Colonic mucosa (tissue), 4 donors: ENCODE measurements at regions not wholly inside any gene's neighbourhood (a gene's known extent, or its start where the extent isn't known, plus 50 kb on each side); places are given as distances from the start of the nearest gene placed in this dataset.

Experiments
- DNase-seq: peaks from one replicate; pipeline ENCODE4 v3.0.0-alpha.2; 2020
- H3K27ac ChIP-seq: fragments of 200-600 bp; one replicate; pipeline ENCODE4 v1.8.0; 2021
- H3K27me3 ChIP-seq: fragments of 200-600 bp; one replicate; pipeline ENCODE4 v1.8.0; 2021
- H3K36me3 ChIP-seq: fragments of 200-600 bp; one replicate; pipeline ENCODE4 v1.8.0; 2021
- H3K4me1 ChIP-seq: fragments of 200-600 bp; one replicate; pipeline ENCODE4 v1.8.0; 2021; ENCODE audit warnings: mild to moderate bottlenecking
- H3K4me3 ChIP-seq: fragments of 200-600 bp; one replicate; pipeline ENCODE4 v1.8.0; 2021
- H3K9ac ChIP-seq, 2 donors: one replicate each; pipeline ENCODE4 v1.7.0; 2013; ENCODE audit warnings: control low read depth in 2 of 2, low read depth in 2 of 2, low read length in 2 of 2
- H3K9me3 ChIP-seq: fragments of 200-600 bp; one replicate; pipeline ENCODE4 v1.8.0; 2021
- intact Hi-C: fragments of 100-400 bp; cut with DNase I; formaldehyde crosslinking; loops from one replicate; pipeline ENCODE4 v1.14.1; 2022
- TF ChIP-seq, protein P1 (sequence below): fragments of 200-600 bp; IDR thresholded peaks from one replicate; pipeline ENCODE4 v1.8.0; 2022; ENCODE audit warnings: antibody characterized with exemption, mild to moderate bottlenecking
- donor health status: healthy.
- donor health status: DM: no; HTN: no; CAD: no.
- donor health status: DM: no; HTN: no; CAD: no.

DNA sequence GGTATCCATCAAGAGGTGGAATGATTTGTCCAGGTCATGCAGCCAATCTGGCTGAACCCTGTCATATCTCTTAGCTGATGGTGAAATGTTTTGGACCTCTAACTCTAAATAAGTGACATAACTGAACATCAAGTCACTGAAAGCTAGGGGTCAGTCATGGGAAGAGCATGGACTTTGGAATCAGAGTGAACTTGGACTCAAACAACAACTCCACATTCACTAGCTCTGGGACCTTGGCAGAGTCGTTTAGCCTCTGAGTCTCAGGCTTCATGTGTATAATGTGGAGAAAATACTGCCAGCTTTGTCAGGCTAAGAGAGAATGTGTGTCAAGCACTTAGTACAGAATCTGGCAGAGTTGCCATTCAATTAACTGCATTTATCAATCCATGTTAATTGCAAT is 557.8 kb upstream of the CFAP20DC start:
- Histone ChIP-seq H3K4me3 (no peak overlapping the region), H3K27me3 (no peaks in the 10 kb centered on the region), H3K36me3 (no peaks in the 10 kb centered on the region), H3K4me1 (no peaks in the 10 kb centered on the region), H3K9me3 (no peaks in the 10 kb centered on the region), H3K27ac (no peak overlapping the region), H3K9ac (no peak overlapping the region)
- intact Hi-C loops: no loop called here
- TF ChIP-seq, protein P1, sequence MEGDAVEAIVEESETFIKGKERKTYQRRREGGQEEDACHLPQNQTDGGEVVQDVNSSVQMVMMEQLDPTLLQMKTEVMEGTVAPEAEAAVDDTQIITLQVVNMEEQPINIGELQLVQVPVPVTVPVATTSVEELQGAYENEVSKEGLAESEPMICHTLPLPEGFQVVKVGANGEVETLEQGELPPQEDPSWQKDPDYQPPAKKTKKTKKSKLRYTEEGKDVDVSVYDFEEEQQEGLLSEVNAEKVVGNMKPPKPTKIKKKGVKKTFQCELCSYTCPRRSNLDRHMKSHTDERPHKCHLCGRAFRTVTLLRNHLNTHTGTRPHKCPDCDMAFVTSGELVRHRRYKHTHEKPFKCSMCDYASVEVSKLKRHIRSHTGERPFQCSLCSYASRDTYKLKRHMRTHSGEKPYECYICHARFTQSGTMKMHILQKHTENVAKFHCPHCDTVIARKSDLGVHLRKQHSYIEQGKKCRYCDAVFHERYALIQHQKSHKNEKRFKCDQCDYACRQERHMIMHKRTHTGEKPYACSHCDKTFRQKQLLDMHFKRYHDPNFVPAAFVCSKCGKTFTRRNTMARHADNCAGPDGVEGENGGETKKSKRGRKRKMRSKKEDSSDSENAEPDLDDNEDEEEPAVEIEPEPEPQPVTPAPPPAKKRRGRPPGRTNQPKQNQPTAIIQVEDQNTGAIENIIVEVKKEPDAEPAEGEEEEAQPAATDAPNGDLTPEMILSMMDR: no peak
- no peak for DNase-seq

DNA sequence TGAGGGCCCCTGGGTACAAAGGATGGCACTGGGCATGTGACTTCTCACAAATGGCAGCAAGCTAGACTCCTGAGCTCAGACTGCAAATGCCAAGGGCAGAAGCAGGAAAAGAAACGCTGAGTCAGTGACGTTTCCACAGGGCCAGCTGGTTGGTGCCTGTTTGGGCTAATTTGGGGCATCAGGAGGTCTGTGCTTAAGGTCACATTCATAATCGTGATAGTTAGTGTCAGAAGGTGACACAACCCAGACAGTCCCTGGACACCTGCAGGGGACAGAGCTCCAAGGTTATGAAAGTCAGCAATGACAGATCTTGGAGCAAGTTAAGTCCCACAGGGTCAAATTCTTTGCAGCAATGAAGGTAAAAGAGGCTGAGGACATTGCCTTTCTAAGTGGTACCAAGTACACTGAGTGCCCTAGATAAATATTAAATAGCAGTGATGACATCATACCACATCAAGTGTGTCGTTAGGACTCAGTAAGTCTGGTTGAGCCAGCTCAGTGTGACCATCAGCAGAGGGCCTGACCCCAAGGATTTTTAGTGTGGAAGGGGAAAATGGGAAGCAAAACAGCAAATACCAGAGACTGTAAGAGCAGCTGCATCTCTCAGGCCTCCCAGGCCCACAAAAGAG is 556.9 kb upstream of the CFAP20DC start:
- no peaks in the 10 kb centered on the region for H3K4me1 ChIP-seq
- H3K4me3 ChIP-seq: no peak overlapping the region
- TF ChIP-seq, protein P1: no peak
- no peak overlapping the region for H3K27ac ChIP-seq
- intact Hi-C loops: no loop called here
- H3K9ac ChIP-seq: no peak overlapping the region
- H3K27me3 ChIP-seq: no peaks in the 10 kb centered on the region
- no peak for DNase-seq
- H3K9me3 ChIP-seq: no peaks in the 10 kb centered on the region
- H3K36me3 ChIP-seq: no peaks in the 10 kb centered on the region

DNA sequence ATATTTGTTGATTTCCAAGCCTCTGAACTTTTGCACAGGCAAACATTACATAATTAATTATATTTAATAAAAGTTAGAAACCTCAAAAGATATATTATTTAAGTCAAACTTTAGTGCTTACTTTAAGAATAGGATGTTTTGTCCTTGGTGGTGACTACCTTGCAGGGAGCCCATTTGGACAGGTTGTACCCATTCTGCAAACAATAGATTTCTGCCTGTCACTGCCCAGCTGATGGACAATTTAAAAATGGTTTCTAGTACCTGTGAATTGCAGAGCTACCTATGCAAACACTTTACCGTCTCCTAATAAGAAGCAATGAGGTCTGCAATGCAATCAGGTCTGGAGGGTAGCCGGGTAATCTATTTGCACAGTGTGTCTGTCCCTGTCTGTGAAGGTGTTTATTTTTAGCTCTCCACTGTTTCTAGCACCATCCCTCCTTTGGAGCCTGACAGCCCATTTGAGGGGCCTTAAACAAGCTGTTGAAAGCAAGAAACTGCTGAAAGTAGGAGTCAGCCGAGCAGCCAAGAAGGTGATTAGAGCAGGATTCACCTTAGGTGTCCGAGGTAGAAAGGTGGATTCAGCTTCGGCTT is 556.2 kb upstream of the CFAP20DC start:
- H3K27ac ChIP-seq: no peak overlapping the region
- no peaks in the 10 kb centered on the region for H3K4me1 ChIP-seq
- no peaks in the 10 kb centered on the region for H3K9me3 ChIP-seq
- intact Hi-C loops: no loop called here
- TF ChIP-seq, protein P1: no peak
- no peak for DNase-seq
- H3K27me3 ChIP-seq: no peaks in the 10 kb centered on the region
- no peaks in the 10 kb centered on the region for H3K36me3 ChIP-seq
- H3K4me3 ChIP-seq: no peak overlapping the region
- no peak overlapping the region for H3K9ac ChIP-seq

DNA sequence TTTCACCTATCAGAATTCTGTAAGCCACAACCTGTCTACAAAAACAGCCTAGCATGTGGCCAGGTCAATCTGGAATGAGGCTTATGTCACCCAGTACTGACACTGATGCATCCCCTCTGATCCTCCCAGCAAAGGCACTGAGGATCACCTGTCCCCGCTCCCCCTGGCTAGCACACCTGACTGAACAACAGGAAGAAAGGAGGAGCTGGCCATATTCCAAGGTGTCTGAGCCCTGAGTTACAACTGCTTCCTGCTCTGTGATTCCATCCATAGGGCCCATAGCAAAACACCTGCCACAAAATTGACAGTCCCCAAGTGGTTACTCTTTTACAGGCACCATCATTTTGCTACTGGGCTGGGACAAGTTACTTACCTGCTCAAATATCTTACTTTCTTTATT is 555.5 kb upstream of the CFAP20DC start:
- no peaks in the 10 kb centered on the region for H3K27me3 ChIP-seq
- peak; percentile 32 for DNase-seq
- no peaks in the 10 kb centered on the region for H3K36me3 ChIP-seq
- no peak overlapping the region for H3K4me3 ChIP-seq
- intact Hi-C loops: no loop called here
- H3K9ac ChIP-seq: no peak overlapping the region
- no peaks in the 10 kb centered on the region for H3K9me3 ChIP-seq
- no peak overlapping the region for H3K27ac ChIP-seq
- no peaks in the 10 kb centered on the region for H3K4me1 ChIP-seq
- TF ChIP-seq, protein P1: no peak

DNA sequence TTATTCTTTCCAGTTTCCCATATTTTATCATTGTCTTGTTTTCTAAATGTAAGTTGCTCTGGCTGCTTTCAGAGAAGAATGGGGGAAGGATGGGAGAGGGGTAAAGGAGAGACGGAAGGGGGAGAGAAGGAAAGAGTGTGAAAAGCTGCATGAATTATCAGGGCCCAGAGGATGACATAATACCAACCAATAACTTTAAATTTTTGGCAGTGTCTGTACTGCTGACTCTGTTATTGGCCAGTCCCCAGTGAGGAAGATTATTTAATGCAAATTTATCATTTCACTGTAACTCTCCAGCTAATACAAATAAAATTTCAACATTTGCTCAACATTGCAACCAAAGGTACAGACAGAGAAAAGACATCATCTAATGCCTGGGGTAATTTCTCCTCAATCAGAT is 551.7 kb upstream of the CFAP20DC start:
- Histone ChIP-seq H3K36me3 (no peaks in the 10 kb centered on the region), H3K9me3 (no peaks in the 10 kb centered on the region), H3K4me3 (no peak overlapping the region), H3K27ac (no peak overlapping the region), H3K9ac (no peak overlapping the region), H3K27me3 (no peaks in the 10 kb centered on the region), H3K4me1 (no peaks in the 10 kb centered on the region)
- TF ChIP-seq, protein P1: no peak
- intact Hi-C loops: no loop called here
- DNase-seq: no peak
